Muscle of arm (tissue), 1 donor: ENCODE measurements at regions not wholly inside any gene's neighbourhood (a gene's known extent, or its start where the extent isn't known, plus 50 kb on each side); places are given as distances from the start of the nearest gene placed in this dataset.

Source experiments
- DNase-seq: peaks from one replicate; pipeline ENCODE4 v3.0.0-alpha.2; 2013

DNA sequence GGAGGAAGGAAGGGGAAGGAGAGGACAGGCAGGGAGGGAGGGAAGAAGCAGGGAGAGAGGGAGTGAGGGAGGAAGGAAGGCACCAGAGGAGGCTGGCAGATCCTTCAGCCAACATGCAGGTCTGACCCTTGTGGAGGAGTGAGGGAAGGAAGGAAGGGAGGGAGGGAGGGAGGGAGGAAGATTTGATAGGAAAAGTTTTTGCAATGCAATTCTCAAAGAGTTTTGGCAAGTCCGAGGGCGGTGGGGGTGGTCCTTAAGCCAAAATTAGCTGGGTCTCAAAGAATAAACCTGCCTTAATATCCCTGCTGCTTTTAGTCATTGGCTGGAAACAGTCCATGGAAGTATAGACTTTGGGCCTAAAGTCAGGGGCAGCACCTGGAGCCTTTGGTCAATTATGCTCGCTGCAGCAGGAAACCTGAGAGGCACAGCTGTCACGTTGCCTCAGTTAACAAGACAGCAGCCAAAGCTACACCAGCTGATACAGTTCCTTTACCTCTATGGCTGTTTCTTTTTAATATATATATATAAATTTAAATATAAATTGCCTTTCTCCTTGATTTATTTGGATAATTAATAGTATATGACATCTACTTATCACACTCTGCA lies 115.7 kb upstream of the RALGAPA2 start:
- no peak for DNase-seq

GRCh38 chr20:20824924-20825584 lies 112.6 kb upstream of the RALGAPA2 start:
- peak; percentile 72 for DNase-seq

- no peak for DNase-seq
Measured at GRCh38 chr20:20823476-20823881, 111.0 kb upstream of the RALGAPA2 start.

- no peak for DNase-seq
Measured at GRCh38 chr20:20821484-20822260, 109.2 kb upstream of the RALGAPA2 start.

GRCh38 chr20:20820785-20821483 lies 108.5 kb upstream of the RALGAPA2 start:
- no peak for DNase-seq

DNA sequence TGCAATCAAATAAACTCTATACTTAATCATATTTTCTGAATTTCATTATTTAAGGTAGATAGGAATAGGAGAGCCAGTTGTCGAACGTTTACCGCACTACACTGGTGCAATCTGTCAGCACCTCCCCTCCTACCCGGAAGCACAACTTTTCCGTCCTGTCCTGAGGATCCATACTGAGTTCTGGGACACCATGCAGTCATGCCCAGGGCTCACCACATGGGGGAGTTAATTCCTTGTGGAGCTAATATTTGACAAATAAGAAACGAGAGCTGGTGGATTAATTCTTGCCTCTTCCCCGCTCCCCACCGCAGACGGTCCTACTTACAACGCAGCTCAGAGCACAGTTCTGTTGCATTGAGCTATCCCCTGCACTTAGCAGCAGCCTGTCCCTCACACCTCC lies 107.7 kb upstream of the RALGAPA2 start:
- DNase-seq: no peak

DNA sequence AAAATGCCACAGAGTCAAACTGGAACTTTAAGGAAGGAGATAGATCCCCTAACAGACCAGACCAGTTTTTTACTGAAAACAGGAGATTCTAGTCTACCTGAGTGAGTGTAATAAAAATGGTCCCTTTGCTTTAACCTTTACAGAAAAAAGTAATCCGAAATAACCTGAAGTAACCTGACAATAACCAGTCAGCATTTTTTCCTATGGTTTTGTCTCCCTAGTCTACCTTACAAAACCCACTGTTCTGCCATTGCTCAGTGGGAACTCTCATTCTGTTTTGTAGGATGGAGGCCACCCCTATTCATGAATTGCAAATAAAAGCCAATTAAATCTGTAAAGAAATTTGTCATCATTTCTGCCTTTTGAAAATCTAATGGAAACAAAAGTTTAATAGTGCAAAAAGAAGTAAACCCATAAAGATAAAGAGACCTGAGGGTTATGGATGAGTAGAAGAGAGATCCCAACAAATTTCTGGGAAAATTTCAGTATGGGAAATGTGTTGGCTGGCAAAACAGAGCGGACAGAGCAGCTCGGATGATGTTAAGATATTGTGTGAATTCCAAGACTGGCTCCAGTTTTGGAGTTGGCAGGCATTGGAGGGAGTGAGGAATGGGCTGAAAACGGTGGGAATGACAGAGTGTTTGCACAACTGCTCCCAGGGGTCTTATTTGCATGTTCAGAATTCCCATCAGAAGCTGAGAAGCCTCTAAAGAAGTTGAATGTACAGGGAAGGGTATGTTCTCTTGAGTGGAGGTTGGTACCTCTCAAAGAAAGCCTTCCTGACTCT lies 104.7 kb upstream of the RALGAPA2 start:
- DNase-seq: no peak

DNA sequence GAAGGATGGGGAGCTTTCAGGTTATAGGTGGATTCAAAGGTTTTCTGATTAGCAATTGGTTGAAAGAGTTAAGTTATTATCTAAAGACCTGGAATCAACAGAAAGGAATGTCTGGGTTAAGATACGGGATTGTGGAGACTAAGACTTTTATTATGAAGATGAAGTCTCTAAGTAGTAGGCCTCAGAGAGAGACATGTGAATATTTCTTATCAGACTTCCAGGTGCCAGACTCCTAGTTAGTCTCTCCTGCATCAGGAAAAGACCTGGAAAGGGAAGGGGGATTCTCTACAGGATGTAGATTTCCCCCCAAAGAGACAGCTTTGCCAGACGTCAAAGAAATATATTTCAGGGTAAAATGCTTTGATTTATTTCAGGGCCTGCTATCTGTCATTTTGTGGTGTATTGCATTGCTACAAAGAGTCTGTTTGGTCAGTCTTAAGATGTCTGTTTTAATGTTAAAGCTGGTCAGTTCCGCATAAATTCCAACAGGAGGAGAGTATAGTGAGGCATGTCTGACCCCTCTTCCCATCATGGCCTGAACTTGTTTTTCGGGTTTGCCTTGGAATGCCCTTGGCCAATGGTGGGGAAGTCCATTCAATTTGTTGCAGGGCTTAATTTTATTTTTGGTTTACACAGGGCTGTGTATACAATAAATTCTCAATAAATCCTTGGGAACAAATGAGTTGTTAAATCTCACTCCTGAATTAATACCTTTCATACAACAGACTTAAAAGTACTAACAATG lies 103.4 kb upstream of the RALGAPA2 start:
- no peak for DNase-seq

DNA sequence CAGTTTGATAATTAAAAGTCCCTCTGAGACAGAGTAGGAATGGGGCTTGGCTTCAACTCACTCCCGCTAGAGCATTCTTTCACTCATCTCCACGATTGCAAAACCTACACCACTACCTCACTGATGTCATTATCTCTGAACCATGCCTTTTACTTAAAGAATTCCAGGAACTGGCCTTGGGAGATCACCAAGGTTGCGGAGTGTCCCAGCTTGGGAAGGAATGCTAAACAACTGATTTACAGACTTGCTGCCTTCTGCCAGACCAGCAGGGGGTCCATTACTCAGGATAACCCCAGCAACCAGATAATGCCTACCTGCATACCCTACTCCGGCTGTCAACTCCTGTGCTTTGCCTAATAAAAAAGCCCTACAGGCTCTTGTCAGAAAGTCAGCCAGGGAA lies 102.2 kb upstream of the RALGAPA2 start:
- DNase-seq: no peak

GRCh38 chr20:20812136-20812535 lies 99.7 kb upstream of the RALGAPA2 start:
- DNase-seq: no peak

- DNase-seq: no peak
Measured at GRCh38 chr20:20808016-20808415, 95.6 kb upstream of the RALGAPA2 start.

DNA sequence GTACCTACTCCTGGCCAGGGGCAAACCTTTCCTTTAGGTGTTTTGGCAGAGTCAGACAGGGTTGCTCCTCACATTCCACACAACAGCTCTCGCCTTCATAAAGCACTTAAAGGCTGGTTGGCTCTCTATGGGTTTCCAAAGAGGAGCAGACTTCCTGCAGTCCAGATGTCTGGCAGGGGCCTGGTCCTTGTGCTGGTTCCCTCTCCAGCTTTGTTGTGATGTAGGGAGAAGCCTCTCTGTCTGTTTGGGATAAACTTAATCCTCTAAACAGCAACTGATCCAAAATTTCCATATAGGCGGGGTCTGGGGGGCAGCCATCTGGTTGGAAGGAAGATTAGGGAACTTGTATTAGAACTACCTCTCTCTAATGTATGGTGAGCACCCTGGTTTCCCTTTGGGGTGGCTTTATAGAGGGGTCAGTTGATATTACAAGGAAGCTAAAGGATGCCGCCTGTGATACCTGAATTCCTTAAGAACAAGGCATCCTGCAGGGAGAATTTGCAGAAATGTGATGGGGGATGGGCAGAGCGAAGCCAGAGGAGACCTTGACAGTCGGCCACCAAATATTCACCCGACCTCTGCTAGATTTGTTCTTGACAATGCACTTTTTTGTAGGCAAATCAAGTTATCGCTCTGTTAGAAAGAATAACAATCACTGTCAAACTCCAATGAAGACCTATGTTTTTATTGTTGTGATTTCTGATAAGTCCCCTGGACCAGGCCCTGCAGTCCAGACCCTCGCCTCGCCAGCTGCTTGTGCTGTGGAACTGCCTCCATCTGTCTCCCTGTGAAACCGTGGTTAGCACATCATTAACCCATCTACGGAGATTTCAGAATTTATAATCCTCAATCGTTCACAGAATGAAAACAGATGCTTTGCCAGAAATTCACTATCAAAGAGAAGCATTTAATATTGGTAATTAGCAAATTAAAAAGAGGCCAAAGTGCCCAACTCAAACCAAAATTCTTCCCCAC lies 94.0 kb upstream of the RALGAPA2 start:
- peak; percentile 39 for DNase-seq

GRCh38 chr20:20803011-20803410 lies 90.6 kb upstream of the RALGAPA2 start:
- DNase-seq: no peak

GRCh38 chr20:20802328-20802727 lies 89.9 kb upstream of the RALGAPA2 start:
- no peak for DNase-seq

GRCh38 chr20:20799716-20800312 lies 87.4 kb upstream of the RALGAPA2 start:
- no peak for DNase-seq

DNA sequence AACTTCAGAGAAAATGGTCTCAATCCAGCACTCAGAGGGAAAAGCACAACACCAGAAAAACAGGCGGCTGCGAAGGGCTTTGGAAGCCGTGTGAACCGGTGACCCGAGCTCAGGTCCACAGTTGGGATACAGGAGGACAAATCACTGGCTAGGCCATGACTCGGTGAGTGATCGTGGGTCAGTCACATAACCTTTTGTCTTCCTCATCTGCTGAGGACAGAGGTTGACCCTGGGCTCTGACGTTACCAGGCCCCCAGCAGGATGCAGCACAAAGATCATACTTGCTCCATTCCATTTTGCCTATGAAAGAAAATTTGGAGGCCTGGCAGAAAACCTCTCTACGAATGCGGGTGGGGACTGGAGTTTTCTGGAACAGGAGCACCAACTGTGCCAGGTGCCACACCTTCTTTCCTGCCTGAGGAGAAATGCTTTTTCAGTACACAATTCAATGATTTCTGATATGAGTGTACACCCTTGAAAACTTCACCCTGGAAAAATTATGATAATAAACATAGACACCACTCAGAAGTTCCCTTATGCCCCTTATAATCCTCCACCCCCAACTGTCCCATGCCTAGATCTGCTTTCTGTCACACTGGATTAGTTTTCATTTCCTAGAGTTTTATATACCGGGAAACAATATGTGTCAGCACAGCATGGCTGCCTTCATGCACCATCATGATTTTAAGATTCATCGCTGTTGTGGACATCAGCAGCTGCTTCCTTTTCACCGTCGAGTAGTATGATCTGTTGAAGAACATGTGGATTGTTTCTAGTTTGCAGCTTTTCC lies 85.3 kb upstream of the RALGAPA2 start:
- DNase-seq: no peak

- no peak for DNase-seq
Measured at GRCh38 chr20:20796766-20797440, 84.5 kb upstream of the RALGAPA2 start.

GRCh38 chr20:20795721-20796120 lies 83.3 kb upstream of the RALGAPA2 start:
- no peak for DNase-seq
